Midbrain (tissue), 1 donor: ENCODE measurements at regions not wholly inside any gene's neighbourhood (a gene's known extent, or its start where the extent isn't known, plus 50 kb on each side); places are given as distances from the start of the nearest gene placed in this dataset.
"Not testable (repeated sequence)": the region's sequence is repeated elsewhere in the genome, so short reads cannot be mapped to it uniquely, and the experiment has no call there.

ENCODE experiments used
- DNase-seq: peaks from one replicate; lab custom pipeline; 2025; lab: John Stamatoyannopoulos, UW

- not testable (repeated sequence) for DNase-seq
Measured at GRCh38 chr15:92804610-92804936, 95.6 kb upstream of the CHD2 start.

GRCh38 chr15:92805080-92805690 is 94.9 kb upstream of the CHD2 start:
- no peak for DNase-seq

GRCh38 chr15:92806171-92806570 is 94.0 kb upstream of the CHD2 start:
- DNase-seq, result not testable (repeated sequence)

DNA sequence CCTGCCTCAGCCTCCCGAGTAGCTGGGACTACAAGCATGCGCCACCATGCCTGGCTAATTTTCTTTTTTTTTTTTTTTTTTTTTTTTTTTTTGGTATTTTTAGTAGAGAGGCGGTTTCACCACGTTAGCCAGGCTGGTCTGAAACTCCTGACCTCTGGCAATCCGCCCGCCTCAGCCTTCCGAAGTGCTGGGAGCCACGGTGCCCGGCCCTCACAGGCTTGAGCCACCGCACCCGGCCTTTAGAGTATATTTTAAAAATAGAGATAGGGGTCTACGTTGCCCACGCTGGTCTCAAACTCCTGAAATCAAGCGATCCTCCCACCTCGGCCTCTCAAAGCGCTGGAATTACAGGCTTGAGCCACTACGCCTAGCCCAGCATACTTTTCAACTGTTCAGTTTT is 93.4 kb upstream of the CHD2 start:
- no peak for DNase-seq

- no peak for DNase-seq
Measured at GRCh38 chr15:92807971-92808571, 92.1 kb upstream of the CHD2 start.

DNA sequence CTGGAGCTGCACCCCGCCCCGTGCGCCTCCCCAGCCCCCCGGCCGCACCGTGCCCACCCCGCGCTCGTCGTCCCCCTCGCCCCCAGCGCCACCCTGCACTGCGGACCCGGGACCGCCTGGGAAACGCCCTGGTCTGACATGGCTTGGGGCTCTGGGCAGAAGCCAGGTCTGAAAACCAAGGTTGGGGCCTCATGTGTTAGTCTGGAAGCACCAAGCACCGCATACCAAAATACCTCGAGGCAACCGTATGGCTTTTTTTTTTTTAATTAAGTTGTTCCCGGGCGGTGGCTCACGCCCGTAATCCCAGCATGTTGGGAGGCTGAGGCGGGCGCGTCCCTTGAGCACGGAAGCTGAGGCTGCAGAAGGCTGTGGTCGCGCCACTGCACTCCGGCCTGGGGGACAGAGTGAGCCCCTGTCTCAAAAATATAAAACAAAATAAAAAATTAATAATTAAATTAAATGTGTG is 91.5 kb upstream of the CHD2 start:
- DNase-seq, result no peak

- DNase-seq, result peak; percentile 96
Measured at GRCh38 chr15:92809064-92809879, 90.9 kb upstream of the CHD2 start.

- DNase-seq, result peak; percentile 71
Measured at GRCh38 chr15:92809880-92810361, 90.2 kb upstream of the CHD2 start.

DNA sequence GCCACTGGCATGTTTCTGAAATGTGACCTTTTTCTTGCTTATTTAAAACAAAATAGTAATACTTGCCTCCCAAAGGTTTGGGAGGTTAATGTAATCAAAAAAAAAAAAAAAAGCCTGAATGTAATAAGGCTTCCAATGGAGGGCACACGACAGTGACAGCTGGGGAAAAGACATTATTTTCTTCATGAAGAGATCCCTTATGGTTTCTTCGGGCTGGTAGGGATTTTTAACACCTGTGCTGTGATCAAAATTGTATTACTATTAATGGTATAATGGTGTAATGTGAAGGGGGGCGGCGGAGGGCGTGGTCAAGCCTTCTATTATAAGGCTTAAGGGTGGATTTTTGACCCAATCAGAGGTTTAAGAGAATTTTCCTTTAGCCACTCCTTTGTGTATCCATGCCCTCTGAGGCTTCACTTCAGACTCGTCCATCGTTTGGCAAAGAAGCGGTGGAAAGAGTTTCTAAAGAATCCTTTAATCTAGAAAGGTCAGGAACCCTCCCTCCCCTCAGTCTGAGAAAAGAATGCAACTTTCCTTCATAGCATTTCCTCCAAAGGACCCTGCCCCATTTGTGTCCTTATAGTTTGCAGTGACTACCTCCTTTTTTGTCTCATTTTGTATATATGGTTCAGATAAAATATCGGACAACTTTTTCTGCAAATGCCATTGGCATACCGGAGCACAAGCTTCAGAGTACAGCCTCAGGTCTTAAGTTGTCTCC is 89.5 kb upstream of the CHD2 start:
- peak; percentile 62 for DNase-seq

DNA sequence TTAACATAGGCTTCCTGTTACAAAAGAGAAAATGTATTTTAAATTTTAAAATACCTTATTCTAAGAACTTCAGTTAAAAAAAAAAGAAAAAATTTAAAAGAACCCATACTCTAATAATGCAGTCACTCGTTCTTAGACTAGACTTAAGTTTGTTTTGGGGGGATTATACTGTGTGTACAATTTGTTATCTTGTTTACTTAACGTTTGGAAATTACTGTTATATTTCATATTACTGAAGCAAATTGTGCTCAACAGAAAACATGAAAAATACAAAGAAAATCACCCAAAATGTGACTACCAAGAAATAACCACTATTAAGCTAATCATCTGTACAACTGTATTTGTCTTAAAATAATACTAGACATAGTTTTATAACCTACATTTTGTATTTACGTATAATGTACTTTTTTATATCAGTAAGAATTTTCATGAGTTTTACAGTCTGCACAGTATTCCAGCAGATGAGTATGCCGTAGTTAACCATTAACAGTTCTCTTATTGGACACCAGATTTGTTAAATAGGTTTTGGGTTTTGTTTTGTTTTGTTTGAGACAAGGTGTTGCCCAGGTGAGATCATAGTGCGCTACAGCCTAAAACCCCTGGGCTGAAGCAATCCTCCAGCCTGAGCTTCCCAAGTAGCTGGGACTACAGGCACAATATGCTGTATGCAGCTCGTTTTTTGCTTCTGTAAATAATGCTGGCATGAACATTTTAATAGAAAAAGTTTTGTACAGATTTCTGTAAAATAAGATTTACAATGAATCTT is 88.8 kb upstream of the CHD2 start:
- peak; percentile 52 for DNase-seq

GRCh38 chr15:92812271-92812670 is 87.9 kb upstream of the CHD2 start:
- DNase-seq, result no peak

DNA sequence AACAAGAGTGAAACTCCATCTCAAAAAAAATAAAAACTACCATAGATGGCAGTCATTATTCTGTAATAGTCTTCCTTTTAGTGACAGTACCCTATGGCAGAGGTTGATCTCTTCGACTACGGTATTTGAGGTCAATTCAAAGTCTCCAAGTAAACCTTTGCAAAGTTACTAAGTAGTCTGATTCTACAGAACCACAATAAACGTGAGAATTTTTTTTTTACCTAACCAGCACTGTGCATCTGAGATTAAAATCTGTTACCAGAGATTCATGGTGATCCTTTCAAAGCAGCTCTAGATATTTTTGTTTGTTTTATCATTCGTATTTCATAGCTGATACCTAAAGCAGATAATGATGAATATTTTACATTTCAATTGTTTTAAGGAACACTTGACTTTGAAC is 86.6 kb upstream of the CHD2 start:
- DNase-seq, result no peak

GRCh38 chr15:92817339-92817886 is 82.7 kb upstream of the CHD2 start:
- peak; percentile 31 for DNase-seq

DNA sequence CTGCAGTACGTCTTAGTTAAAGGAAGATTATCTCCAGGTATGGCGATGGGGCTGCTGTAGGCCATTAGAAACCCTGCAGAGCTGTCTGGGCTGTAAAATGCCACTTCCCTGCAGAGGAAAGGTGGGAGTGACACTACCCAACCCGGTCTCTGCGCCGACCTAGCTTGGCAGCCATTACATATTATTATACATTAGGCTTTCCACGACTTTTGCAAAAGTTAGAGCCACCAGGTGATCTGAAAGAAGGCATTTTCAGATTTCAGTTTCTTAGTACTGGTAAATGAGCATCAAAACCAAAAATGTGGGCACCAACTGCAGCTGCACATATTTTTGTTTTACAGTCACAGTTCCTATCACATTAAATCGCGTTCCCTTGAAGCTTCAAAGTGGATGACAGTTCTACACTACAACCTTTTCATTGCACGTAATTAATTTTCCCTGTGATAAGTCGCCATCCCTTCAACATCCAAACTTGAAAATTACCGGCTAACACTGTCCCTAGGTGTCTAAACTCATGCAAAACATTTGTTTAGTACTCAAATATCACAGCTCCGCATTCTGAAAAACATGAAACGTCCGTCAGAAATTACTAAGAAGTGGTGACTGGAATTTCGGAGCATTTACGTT is 81.4 kb upstream of the CHD2 start:
- peak; percentile 57 for DNase-seq

GRCh38 chr15:92819278-92820235 is 80.6 kb upstream of the CHD2 start:
- DNase-seq, result peak; percentile 76

DNA sequence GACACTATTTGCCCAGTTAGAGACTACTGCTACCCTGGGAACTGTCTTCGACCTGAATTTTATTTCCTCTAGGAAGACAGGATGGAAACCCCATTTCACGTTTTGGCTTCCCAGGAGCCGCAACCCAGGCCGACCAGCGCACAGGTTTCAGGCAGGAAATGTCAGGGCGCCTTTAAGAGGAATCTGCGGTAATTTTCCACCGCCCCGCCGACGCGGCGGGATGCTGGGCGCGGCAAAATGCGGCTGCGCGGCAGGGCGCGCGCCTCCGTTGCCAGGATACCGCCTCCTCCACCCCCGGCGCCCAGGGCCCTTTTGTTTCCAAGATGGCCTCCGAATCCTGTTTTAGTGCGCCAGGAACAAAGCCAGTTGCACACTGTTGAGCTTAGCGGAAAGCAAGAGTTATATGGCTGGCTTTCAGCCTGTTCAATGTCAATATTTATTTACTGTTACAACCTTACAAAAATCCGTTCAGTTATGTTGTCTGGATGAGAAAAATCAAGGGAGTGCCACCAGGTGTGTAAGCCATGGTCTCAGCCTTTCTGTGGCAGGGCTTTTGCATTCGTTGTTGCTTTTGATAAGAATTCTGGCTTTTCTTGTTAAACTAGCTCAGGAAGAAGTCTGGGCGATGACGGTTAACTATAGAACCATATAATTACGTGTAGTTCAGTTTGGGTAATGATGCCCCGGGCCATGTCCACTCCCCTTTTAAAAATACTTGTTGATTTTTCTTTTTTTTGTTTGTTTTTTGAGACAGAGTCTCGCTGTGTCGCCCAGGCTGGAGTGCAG is 79.7 kb upstream of the CHD2 start:
- DNase-seq, result peak; percentile 98

GRCh38 chr15:92821491-92822116 is 78.5 kb upstream of the CHD2 start:
- DNase-seq, result no peak
